Astrocyte (in vitro differentiated cells and primary cell): ENCODE measurements at regions not wholly inside any gene's neighbourhood (a gene's known extent, or its start where the extent isn't known, plus 50 kb on each side); places are given as distances from the start of the nearest gene placed in this dataset.

Experiments used
- DNase-seq: peaks from one replicate; pipeline ENCODE4 v3.0.0-alpha.2; 2010; ENCODE audit warnings: low read depth
- FAIRE-seq: peaks from 2 replicates; lab custom pipeline; 2011; peaks lifted over from hg19 to GRCh38; lab: Jason Lieb, UNC
- H2AFZ ChIP-seq: 2 replicates; pipeline ENCODE4 v1.6.0; 2012; ENCODE audit warnings: low read depth, low read length, inconsistent platforms
- H3K27ac ChIP-seq: 2 replicates; pipeline ENCODE4 v1.5.1; 2011; ENCODE audit warnings: low read depth, low read length, inconsistent platforms
- H3K27me3 ChIP-seq: 2 replicates; pipeline ENCODE4 v1.6.0; 2011; ENCODE audit warnings: low read length, inconsistent platforms; ENCODE audit not compliant: insufficient read depth
- H3K36me3 ChIP-seq: 2 replicates; pipeline ENCODE4 v1.5.1; 2011; ENCODE audit warnings: low read length, inconsistent platforms; ENCODE audit not compliant: insufficient read depth
- H3K4me1 ChIP-seq: 2 replicates; pipeline ENCODE4 v1.5.1; 2011; ENCODE audit warnings: low read length, inconsistent platforms; ENCODE audit not compliant: insufficient read depth
- H3K4me2 ChIP-seq: 2 replicates; pipeline ENCODE4 v1.6.0; 2012; ENCODE audit warnings: low read length, inconsistent platforms
- H3K4me3 ChIP-seq: 2 replicates; pipeline ENCODE4 v1.5.1; 2011; ENCODE audit warnings: low read depth, mild to moderate bottlenecking, low read length, inconsistent platforms; ENCODE audit not compliant: insufficient read depth
- H3K79me2 ChIP-seq: 2 replicates; pipeline ENCODE4 v1.6.0; 2012; ENCODE audit warnings: mild to moderate bottlenecking, low read length, inconsistent platforms; ENCODE audit not compliant: insufficient read depth
- H3K9ac ChIP-seq: 2 replicates; pipeline ENCODE4 v1.6.0; 2012; ENCODE audit warnings: mild to moderate bottlenecking, low read length, inconsistent platforms
- H3K9me3 ChIP-seq: 2 replicates; pipeline ENCODE4 v1.5.1; 2012; ENCODE audit warnings: low read depth, mild to moderate bottlenecking, low read length, inconsistent platforms; ENCODE audit not compliant: insufficient read depth
- H4K20me1 ChIP-seq: 2 replicates; pipeline ENCODE4 v1.6.0; 2012; ENCODE audit warnings: low read length, inconsistent platforms; ENCODE audit not compliant: insufficient read depth
- H3K27ac Mint-ChIP-seq: one replicate; pipeline ENCODE4 v1.8.0; 2021; ENCODE audit warnings: mild to moderate bottlenecking, mixed read lengths; ENCODE audit not compliant: unreplicated experiment
- H3K27me3 Mint-ChIP-seq: one replicate; pipeline ENCODE4 v1.8.0; 2021; ENCODE audit warnings: low read depth, mixed read lengths; ENCODE audit not compliant: unreplicated experiment
- H3K36me3 Mint-ChIP-seq: one replicate; pipeline ENCODE4 v1.8.0; 2021; ENCODE audit warnings: low read depth, mixed read lengths; ENCODE audit not compliant: unreplicated experiment
- H3K4me1 Mint-ChIP-seq: one replicate; pipeline ENCODE4 v1.8.0; 2021; ENCODE audit warnings: low read depth, mixed read lengths; ENCODE audit not compliant: unreplicated experiment
- H3K4me3 Mint-ChIP-seq: one replicate; pipeline ENCODE4 v1.8.0; 2021; ENCODE audit warnings: mild to moderate bottlenecking, moderate library complexity, mixed read lengths; ENCODE audit not compliant: unreplicated experiment
- H3K9me3 Mint-ChIP-seq: one replicate; pipeline ENCODE4 v1.8.0; 2021; ENCODE audit warnings: mild to moderate bottlenecking, mixed read lengths; ENCODE audit not compliant: unreplicated experiment
- CTCF ChIP-seq: IDR thresholded peaks from 2 replicates; pipeline ENCODE4 v1.5.1; 2011; ENCODE audit warnings: low read depth, mild to moderate bottlenecking, inconsistent platforms, low read length, moderate library complexity; ENCODE audit not compliant: insufficient read depth
- EZH2 ChIP-seq: IDR thresholded peaks from 2 replicates; pipeline ENCODE4 v1.6.1; 2012; ENCODE audit warnings: mild to moderate bottlenecking, low read length, inconsistent platforms; ENCODE audit not compliant: insufficient read depth

DNA sequence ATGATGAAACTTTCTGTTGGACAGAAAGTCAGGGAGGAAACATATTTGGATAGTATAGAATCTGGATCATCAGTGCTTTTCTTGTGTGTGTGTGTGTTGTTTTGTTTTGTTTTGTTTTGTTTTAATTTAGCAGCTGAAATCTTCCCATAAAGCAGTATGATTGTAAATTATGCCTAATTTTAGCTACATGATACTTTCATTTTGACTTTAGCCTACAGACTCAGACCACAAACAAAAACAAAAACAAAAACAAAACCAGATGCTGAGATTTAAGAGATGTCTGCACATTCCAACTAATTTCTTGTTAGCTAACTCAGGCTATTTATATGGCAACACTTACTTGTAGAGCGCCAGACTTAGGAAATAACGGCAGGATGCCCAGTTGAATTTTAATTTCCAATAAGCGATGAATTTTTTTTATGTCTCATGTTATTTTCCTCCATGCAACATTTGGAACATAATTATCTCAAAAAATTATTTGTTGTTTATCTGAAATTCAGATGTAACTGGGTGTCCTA lies 119.5 kb upstream of the TRPC7 start:
- Histone ChIP-seq H3K79me2 (no peaks in the 10 kb centered on the region), H3K9me3 (no peaks in the 10 kb centered on the region), H3K27me3 (no peaks in the 10 kb centered on the region), H3K9ac (no peak overlapping the region), H3K4me3 (no peak overlapping the region), H2AFZ (no peak overlapping the region), H3K4me1 (no peaks in the 10 kb centered on the region), H3K4me2 (no peak overlapping the region), H4K20me1 (no peaks in the 10 kb centered on the region), H3K27ac (no peak overlapping the region), H3K36me3 (no peaks in the 10 kb centered on the region)
- TF ChIP-seq EZH2 (no peak), CTCF (no peak)
- H3K4me3 Mint-ChIP-seq: no peak overlapping the region
- no peak for FAIRE-seq
- H3K9me3 Mint-ChIP-seq: no peaks in the 10 kb centered on the region
- peaks cover 5% of the 10 kb centered on the region for H3K4me1 Mint-ChIP-seq
- peaks cover 2% of the 10 kb centered on the region for H3K36me3 Mint-ChIP-seq
- H3K27ac Mint-ChIP-seq: no peak overlapping the region
- no peak for DNase-seq
- no peaks in the 10 kb centered on the region for H3K27me3 Mint-ChIP-seq

DNA sequence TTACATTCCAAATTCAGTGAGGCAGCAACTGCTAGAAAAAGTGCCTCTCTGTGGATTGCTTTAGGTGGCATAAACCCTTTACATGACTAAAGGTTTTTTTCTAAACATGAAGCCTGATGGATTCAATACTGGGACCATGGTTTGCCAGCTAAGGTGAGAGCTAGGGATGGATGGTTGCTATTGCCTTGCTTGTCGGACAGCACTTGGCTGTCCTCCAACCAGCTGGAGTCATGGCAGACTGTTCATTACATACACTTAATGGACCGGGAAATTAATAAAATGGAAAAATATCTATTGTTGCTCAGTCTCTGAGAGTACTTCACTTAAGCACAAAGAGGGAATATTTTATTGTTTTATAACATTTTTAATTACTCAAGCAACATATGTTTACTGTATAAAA lies 116.9 kb upstream of the TRPC7 start:
- Mint-ChIP-seq H3K9me3 (no peaks in the 10 kb centered on the region), H3K27ac (no peak overlapping the region), H3K4me1 (peaks cover 5% of the 10 kb centered on the region), H3K27me3 (no peaks in the 10 kb centered on the region), H3K36me3 (peaks cover 2% of the 10 kb centered on the region), H3K4me3 (no peak overlapping the region)
- H3K9me3 ChIP-seq: no peaks in the 10 kb centered on the region
- no peaks in the 10 kb centered on the region for H3K27me3 ChIP-seq
- no peaks in the 10 kb centered on the region for H3K36me3 ChIP-seq
- DNase-seq (no peak), FAIRE-seq (no peak)
- no peaks in the 10 kb centered on the region for H4K20me1 ChIP-seq
- no peaks in the 10 kb centered on the region for H3K4me1 ChIP-seq
- H3K4me3 ChIP-seq: no peak overlapping the region
- H3K27ac ChIP-seq: no peak overlapping the region
- no peak overlapping the region for H3K4me2 ChIP-seq
- H3K79me2 ChIP-seq: no peaks in the 10 kb centered on the region
- TF ChIP-seq CTCF: no peak
- TF ChIP-seq EZH2: no peak
- H3K9ac ChIP-seq: no peak overlapping the region
- no peak overlapping the region for H2AFZ ChIP-seq

DNA sequence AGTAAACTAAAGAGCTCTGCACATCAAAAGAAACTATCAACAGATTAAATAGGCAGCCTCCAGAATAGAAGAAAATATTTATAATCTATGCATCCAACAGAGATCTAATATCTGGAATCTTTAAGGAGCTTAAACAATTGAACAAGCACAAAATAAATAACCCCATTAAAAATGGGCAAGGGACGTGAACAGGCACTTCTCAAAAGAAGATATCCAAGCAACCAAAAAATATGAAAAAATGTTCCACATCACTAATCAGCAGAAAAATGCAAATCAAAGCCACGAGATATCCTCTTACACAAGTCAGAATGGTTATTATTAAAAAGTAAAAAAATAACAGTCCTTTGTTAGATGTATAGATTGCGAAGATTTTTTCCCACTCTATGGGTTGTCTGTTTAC lies 109.1 kb upstream of the TRPC7 start:
- Histone ChIP-seq H3K4me2 (no peak overlapping the region), H2AFZ (no peak overlapping the region), H3K4me3 (no peak overlapping the region), H3K9me3 (no peaks in the 10 kb centered on the region), H4K20me1 (no peaks in the 10 kb centered on the region), H3K9ac (no peak overlapping the region), H3K4me1 (no peaks in the 10 kb centered on the region), H3K27me3 (no peaks in the 10 kb centered on the region), H3K27ac (no peak overlapping the region), H3K36me3 (no peaks in the 10 kb centered on the region), H3K79me2 (no peaks in the 10 kb centered on the region)
- Mint-ChIP-seq H3K27ac (no peak overlapping the region), H3K4me1 (no peaks in the 10 kb centered on the region), H3K9me3 (peaks cover 8% of the 10 kb centered on the region), H3K36me3 (no peaks in the 10 kb centered on the region), H3K4me3 (no peak overlapping the region), H3K27me3 (no peaks in the 10 kb centered on the region)
- no peak for TF ChIP-seq CTCF
- FAIRE-seq (no peak), DNase-seq (no peak)
